Thyroid gland (tissue), 4 donors: ENCODE measurements at regions not wholly inside any gene's neighbourhood (a gene's known extent, or its start where the extent isn't known, plus 50 kb on each side); places are given as distances from the start of the nearest gene placed in this dataset.

ENCODE experiments used
- DNase-seq, 2 donors: peaks; one replicate each; pipeline ENCODE4 v3.0.0-alpha.2; 2019
- H3K27ac ChIP-seq, 3 donors: fragments of 200-600 bp; sonication (generic); 1 replicate in 2 of 3; 2 replicates in 1 of 3; pipeline ENCODE4 v1.5.1; 2016 to 2019; ENCODE audit warnings: mild to moderate bottlenecking in 1 of 3, moderate library complexity in 1 of 3
- H3K27me3 ChIP-seq: fragments of 200-600 bp; sonication (generic); one replicate; pipeline ENCODE4 v1.5.1; 2019
- H3K36me3 ChIP-seq, 2 donors: fragments of 200-600 bp; sonication (generic); one replicate each; pipeline ENCODE4 v1.5.1; 2016 to 2019
- H3K4me1 ChIP-seq, 2 donors: fragments of 200-600 bp; sonication (generic); one replicate each; pipeline ENCODE4 v1.5.1; 2017 to 2019
- H3K4me3 ChIP-seq, 3 donors: fragments of 200-600 bp; sonication (generic); replicated peaks in 1 of 3; 1 replicate in 2 of 3; 2 replicates in 1 of 3; pipeline ENCODE4 v1.5.1; 2016; ENCODE audit warnings: mild to moderate bottlenecking in 1 of 3
- H3K9me3 ChIP-seq: fragments of 200-600 bp; sonication (generic); one replicate; pipeline ENCODE4 v1.5.1; 2017
- CTCF ChIP-seq, 6 experiments: fragments of 200-600 bp in 3 of 6; fragments of 450-650 bp in 3 of 6; sonication (generic) in 3 of 6; IDR thresholded peaks; one replicate each; pipeline ENCODE4 v1.5.1; 2016 to 2019; ENCODE audit warnings: antibody characterized with exemption in 6 of 6, mild to moderate bottlenecking in 2 of 6, inconsistent platforms in 1 of 6, moderate library complexity in 1 of 6
- POLR2A ChIP-seq, 2 donors: fragments of 450-650 bp; IDR thresholded peaks; one replicate each; pipeline ENCODE4 v1.6.1; 2017; ENCODE audit warnings: antibody characterized with exemption in 2 of 2, mild to moderate bottlenecking in 2 of 2, moderate library complexity in 1 of 2
- WGBS, 2 donors: methylation state at CpG; one replicate each; pipeline ENCODE4 v1.1.5; 2017; 5-methylcytosine and 5-hydroxymethylcytosine counted together
- intact Hi-C: fragments of 100-400 bp; cut with DNase I; formaldehyde crosslinking; loops from one replicate; pipeline ENCODE4 v1.15.1; 2023

- DNase-seq, result no peak
- TF ChIP-seq POLR2A (IDR thresholded peaks at IDR 0.05) (no peak), CTCF (IDR thresholded peaks at IDR 0.05) (no peak)
- H3K4me3 ChIP-seq, result no peak overlapping the region
- no peaks in the 10 kb centered on the region for H3K27me3 ChIP-seq
- intact Hi-C loops, result no loop called here
- H3K9me3 ChIP-seq, result no peaks in the 10 kb centered on the region
- peaks cover 5 to 11% of the 10 kb centered on the region in 2 donors for H3K4me1 ChIP-seq
- H3K36me3 ChIP-seq, result no peaks in the 10 kb centered on the region
- H3K27ac ChIP-seq, result no peak overlapping the region
- WGBS, 2 donors, result 91 to 92% methylated on average over 12 to 13 of the region's 13 CpGs
Measured at GRCh38 chr6:167577891-167578361, 248.8 kb upstream of the AFDN start.

GRCh38 chr6:167578371-167578901 lies 248.3 kb upstream of the AFDN start:
- no peak for DNase-seq
- H3K4me1 ChIP-seq, result peaks cover 0 to 6% of the 10 kb centered on the region in 2 donors
- intact Hi-C loops, result no loop called here
- H3K4me3 ChIP-seq, result no peak overlapping the region
- no peaks in the 10 kb centered on the region for H3K36me3 ChIP-seq
- WGBS, 2 donors, result 92 to 97% methylated on average over 16 of the region's 16 CpGs
- no peak for TF ChIP-seq CTCF (IDR thresholded peaks at IDR 0.05)
- TF ChIP-seq POLR2A (IDR thresholded peaks at IDR 0.05), result no peak
- H3K9me3 ChIP-seq, result no peaks in the 10 kb centered on the region
- H3K27me3 ChIP-seq, result no peaks in the 10 kb centered on the region
- H3K27ac ChIP-seq, result no peak overlapping the region

GRCh38 chr6:167579806-167580618 lies 246.7 kb upstream of the AFDN start:
- H3K4me1 ChIP-seq, result no peaks in the 10 kb centered on the region
- H3K4me3 ChIP-seq, result no peak overlapping the region
- no peak for DNase-seq
- H3K27me3 ChIP-seq, result no peaks in the 10 kb centered on the region
- no peak overlapping the region for H3K27ac ChIP-seq
- intact Hi-C loops, result no loop called here
- TF ChIP-seq POLR2A (IDR thresholded peaks at IDR 0.05) (no peak), CTCF (IDR thresholded peaks at IDR 0.05) (no peak)
- H3K9me3 ChIP-seq, result no peaks in the 10 kb centered on the region
- 73 to 79% methylated on average over 9 of the region's 9 CpGs for WGBS, 2 donors
- H3K36me3 ChIP-seq, result no peaks in the 10 kb centered on the region

- intact Hi-C loops, result no loop called here
- 58 to 70% methylated on average over 4 of the region's 4 CpGs for WGBS, 2 donors
- no peak overlapping the region for H3K4me3 ChIP-seq
- H3K27me3 ChIP-seq, result no peaks in the 10 kb centered on the region
- no peak for TF ChIP-seq POLR2A (IDR thresholded peaks at IDR 0.05)
- TF ChIP-seq CTCF (IDR thresholded peaks at IDR 0.05), result no peak
- H3K36me3 ChIP-seq, result no peaks in the 10 kb centered on the region
- no peaks in the 10 kb centered on the region for H3K9me3 ChIP-seq
- no peak overlapping the region for H3K27ac ChIP-seq
- no peak for DNase-seq
- H3K4me1 ChIP-seq, result no peaks in the 10 kb centered on the region
Measured at GRCh38 chr6:167580619-167580911, 246.1 kb upstream of the AFDN start.

GRCh38 chr6:167581637-167582036 lies 245.1 kb upstream of the AFDN start:
- TF ChIP-seq CTCF (IDR thresholded peaks at IDR 0.05), result no peak
- no peak for TF ChIP-seq POLR2A (IDR thresholded peaks at IDR 0.05)
- no peaks in the 10 kb centered on the region for H3K9me3 ChIP-seq
- WGBS, 2 donors, result 93% methylated on average over 6 of the region's 6 CpGs
- intact Hi-C loops, result no loop called here
- no peaks in the 10 kb centered on the region for H3K27me3 ChIP-seq
- no peak overlapping the region for H3K27ac ChIP-seq
- no peaks in the 10 kb centered on the region for H3K4me1 ChIP-seq
- DNase-seq, result no peak
- no peak overlapping the region for H3K4me3 ChIP-seq
- no peaks in the 10 kb centered on the region for H3K36me3 ChIP-seq
